ENCODE measurements at regions not wholly inside any gene's neighbourhood (a gene's known extent, or its start where the extent isn't known, plus 50 kb on each side); places are given as distances from the start of the nearest gene placed in this dataset.

DNA sequence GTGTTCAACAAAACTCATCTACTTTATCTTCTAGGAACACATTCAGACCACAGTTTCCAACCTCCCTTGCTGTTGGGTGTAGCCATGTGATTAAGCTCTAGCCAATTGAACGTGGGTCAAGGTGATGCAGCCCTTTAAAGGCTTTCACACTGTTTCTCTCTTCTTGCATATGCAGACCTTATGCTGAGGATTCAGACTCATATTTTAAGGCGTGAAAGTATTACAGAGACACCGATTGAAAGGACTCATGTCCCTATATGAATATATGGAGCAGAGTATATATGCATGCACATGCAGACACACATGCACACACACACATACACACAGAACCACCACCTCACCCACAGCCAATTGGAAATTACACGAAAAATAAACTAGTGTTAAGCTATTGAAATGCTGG is 214.3 kb upstream of the NR5A2 start:
- TF ChIP-seq, protein P1, sequence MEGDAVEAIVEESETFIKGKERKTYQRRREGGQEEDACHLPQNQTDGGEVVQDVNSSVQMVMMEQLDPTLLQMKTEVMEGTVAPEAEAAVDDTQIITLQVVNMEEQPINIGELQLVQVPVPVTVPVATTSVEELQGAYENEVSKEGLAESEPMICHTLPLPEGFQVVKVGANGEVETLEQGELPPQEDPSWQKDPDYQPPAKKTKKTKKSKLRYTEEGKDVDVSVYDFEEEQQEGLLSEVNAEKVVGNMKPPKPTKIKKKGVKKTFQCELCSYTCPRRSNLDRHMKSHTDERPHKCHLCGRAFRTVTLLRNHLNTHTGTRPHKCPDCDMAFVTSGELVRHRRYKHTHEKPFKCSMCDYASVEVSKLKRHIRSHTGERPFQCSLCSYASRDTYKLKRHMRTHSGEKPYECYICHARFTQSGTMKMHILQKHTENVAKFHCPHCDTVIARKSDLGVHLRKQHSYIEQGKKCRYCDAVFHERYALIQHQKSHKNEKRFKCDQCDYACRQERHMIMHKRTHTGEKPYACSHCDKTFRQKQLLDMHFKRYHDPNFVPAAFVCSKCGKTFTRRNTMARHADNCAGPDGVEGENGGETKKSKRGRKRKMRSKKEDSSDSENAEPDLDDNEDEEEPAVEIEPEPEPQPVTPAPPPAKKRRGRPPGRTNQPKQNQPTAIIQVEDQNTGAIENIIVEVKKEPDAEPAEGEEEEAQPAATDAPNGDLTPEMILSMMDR (IDR thresholded peaks at IDR 0.05): no peak
- no peak for TF ChIP-seq POLR2A (IDR thresholded peaks at IDR 0.05)
